ENCODE measurements at regions not wholly inside any gene's neighbourhood (a gene's known extent, or its start where the extent isn't known, plus 50 kb on each side); places are given as distances from the start of the nearest gene placed in this dataset.
"Not testable (repeated sequence)": the region's sequence is repeated elsewhere in the genome, so short reads cannot be mapped to it uniquely, and the experiment has no call there.

- Mint-ChIP-seq H3K4me1 (ENCODE audit: unreplicated experiment) (peaks cover 4% of the 10 kb centered on the region), H3K27ac (ENCODE audit: unreplicated experiment) (no peak overlapping the region), H3K4me3 (ENCODE audit: unreplicated experiment) (no peak overlapping the region), H3K36me3 (ENCODE audit: unreplicated experiment) (no peaks in the 10 kb centered on the region), H3K9me3 (ENCODE audit: unreplicated experiment) (peaks cover 4% of the 10 kb centered on the region), H3K27me3 (ENCODE audit: unreplicated experiment) (peaks cover 2% of the 10 kb centered on the region)
- DNase-seq (ENCODE audit: extremely low spot score, unreplicated experiment) = no peak
- no peak for TF ChIP-seq CTCF (IDR thresholded peaks at IDR 0.05)
Observed at GRCh38 chr10:63054889-63055611, 78.1 kb upstream of the NRBF2 start.

- Mint-ChIP-seq H3K36me3 (ENCODE audit: unreplicated experiment) (no peaks in the 10 kb centered on the region), H3K27me3 (ENCODE audit: unreplicated experiment) (peaks cover 21% of the 10 kb centered on the region), H3K27ac (ENCODE audit: unreplicated experiment) (no peak overlapping the region), H3K4me3 (ENCODE audit: unreplicated experiment) (no peak overlapping the region), H3K4me1 (ENCODE audit: unreplicated experiment) (no peaks in the 10 kb centered on the region), H3K9me3 (ENCODE audit: unreplicated experiment) (peaks cover 4% of the 10 kb centered on the region)
- no peak for DNase-seq (ENCODE audit: extremely low spot score, unreplicated experiment)
- TF ChIP-seq CTCF (IDR thresholded peaks at IDR 0.05) = no peak
Observed at GRCh38 chr10:63052083-63052482, 81.0 kb upstream of the NRBF2 start.

GRCh38 chr10:63042256-63042655 is 90.9 kb upstream of the NRBF2 start:
- H3K27me3 Mint-ChIP-seq (ENCODE audit: unreplicated experiment) = peaks cover 19% of the 10 kb centered on the region
- H3K4me3 Mint-ChIP-seq (ENCODE audit: unreplicated experiment) = no peak overlapping the region
- no peaks in the 10 kb centered on the region for H3K36me3 Mint-ChIP-seq (ENCODE audit: unreplicated experiment)
- H3K4me1 Mint-ChIP-seq (ENCODE audit: unreplicated experiment) = no peaks in the 10 kb centered on the region
- no peak overlapping the region for H3K27ac Mint-ChIP-seq (ENCODE audit: unreplicated experiment)
- H3K9me3 Mint-ChIP-seq (ENCODE audit: unreplicated experiment) = peaks cover 17% of the 10 kb centered on the region
- no peak for DNase-seq (ENCODE audit: extremely low spot score, unreplicated experiment)
- TF ChIP-seq CTCF (IDR thresholded peaks at IDR 0.05) = no peak

- not testable (repeated sequence) for H3K4me3 Mint-ChIP-seq (ENCODE audit: unreplicated experiment); H3K9me3 Mint-ChIP-seq (ENCODE audit: unreplicated experiment); H3K4me1 Mint-ChIP-seq (ENCODE audit: unreplicated experiment); DNase-seq (ENCODE audit: extremely low spot score, unreplicated experiment); H3K27ac Mint-ChIP-seq (ENCODE audit: unreplicated experiment); H3K27me3 Mint-ChIP-seq (ENCODE audit: unreplicated experiment); H3K36me3 Mint-ChIP-seq (ENCODE audit: unreplicated experiment)
Observed at GRCh38 chr10:63033616-63034185, 99.4 kb upstream of the NRBF2 start.

GRCh38 chr10:63030536-63030935 is 102.6 kb upstream of the NRBF2 start:
- Mint-ChIP-seq H3K27ac (ENCODE audit: unreplicated experiment) (no peak overlapping the region), H3K4me1 (ENCODE audit: unreplicated experiment) (no peaks in the 10 kb centered on the region), H3K36me3 (ENCODE audit: unreplicated experiment) (no peaks in the 10 kb centered on the region), H3K9me3 (ENCODE audit: unreplicated experiment) (no peaks in the 10 kb centered on the region), H3K4me3 (ENCODE audit: unreplicated experiment) (no peak overlapping the region), H3K27me3 (ENCODE audit: unreplicated experiment) (peaks cover 18% of the 10 kb centered on the region)
- TF ChIP-seq CTCF (IDR thresholded peaks at IDR 0.05) = no peak
- DNase-seq (ENCODE audit: extremely low spot score, unreplicated experiment) = no peak

Data from osteocyte (in vitro differentiated cells).